ENCODE measurements at regions not wholly inside any gene's neighbourhood (a gene's known extent, or its start where the extent isn't known, plus 50 kb on each side); places are given as distances from the start of the nearest gene placed in this dataset.

DNA sequence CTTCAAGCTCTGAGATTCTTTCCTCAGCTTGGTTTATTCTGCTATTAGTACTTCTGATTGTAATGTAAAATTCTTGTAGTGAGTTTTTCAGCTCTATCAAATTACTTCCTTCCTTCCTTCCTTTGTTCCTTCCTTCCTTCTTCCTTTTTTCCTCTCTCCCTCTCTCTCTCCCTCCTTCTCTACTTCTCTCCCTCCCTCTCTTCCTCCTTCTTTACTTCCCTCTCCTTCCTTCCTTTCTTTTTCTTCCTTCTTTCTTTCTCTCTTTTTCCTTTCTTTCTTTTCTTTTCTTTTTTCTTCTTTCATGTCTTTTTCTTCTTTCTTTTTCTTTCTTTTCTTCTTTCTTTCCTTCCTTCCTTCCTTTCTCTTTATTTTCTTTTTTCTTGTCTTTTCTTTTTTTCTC is 565.2 kb upstream of the STXBP6 start:
- TF ChIP-seq, protein P1, sequence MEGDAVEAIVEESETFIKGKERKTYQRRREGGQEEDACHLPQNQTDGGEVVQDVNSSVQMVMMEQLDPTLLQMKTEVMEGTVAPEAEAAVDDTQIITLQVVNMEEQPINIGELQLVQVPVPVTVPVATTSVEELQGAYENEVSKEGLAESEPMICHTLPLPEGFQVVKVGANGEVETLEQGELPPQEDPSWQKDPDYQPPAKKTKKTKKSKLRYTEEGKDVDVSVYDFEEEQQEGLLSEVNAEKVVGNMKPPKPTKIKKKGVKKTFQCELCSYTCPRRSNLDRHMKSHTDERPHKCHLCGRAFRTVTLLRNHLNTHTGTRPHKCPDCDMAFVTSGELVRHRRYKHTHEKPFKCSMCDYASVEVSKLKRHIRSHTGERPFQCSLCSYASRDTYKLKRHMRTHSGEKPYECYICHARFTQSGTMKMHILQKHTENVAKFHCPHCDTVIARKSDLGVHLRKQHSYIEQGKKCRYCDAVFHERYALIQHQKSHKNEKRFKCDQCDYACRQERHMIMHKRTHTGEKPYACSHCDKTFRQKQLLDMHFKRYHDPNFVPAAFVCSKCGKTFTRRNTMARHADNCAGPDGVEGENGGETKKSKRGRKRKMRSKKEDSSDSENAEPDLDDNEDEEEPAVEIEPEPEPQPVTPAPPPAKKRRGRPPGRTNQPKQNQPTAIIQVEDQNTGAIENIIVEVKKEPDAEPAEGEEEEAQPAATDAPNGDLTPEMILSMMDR (conservative IDR thresholded peaks at IDR 0.05 in 1 of 2, IDR thresholded peaks at IDR 0.05 in 1 of 2; ENCODE audit: low read depth in 1 of 2, low read length in 2 of 2): no peak
- TF ChIP-seq EZH2 (IDR thresholded peaks at IDR 0.05; ENCODE audit: low read length, missing control alignments): no peak

Data from fibroblast of lung (primary cell).